ENCODE measurements at regions not wholly inside any gene's neighbourhood (a gene's known extent, or its start where the extent isn't known, plus 50 kb on each side); places are given as distances from the start of the nearest gene placed in this dataset.

- DNase-seq (ENCODE audit: low read depth) = no peak
- TF ChIP-seq CTCF (conservative IDR thresholded peaks at IDR 0.05; ENCODE audit: control insufficient read depth, insufficient read depth, low read depth, low read length) = no peak
Measured at GRCh38 chr11:23232652-23233051, 372.4 kb upstream of the CCDC179 start.

GRCh38 chr11:23233075-23233474 is 372.8 kb upstream of the CCDC179 start:
- peak; percentile 93 for DNase-seq (ENCODE audit: low read depth)
- no peak overlapping the region for H3K4me3 ChIP-seq (ENCODE audit: control insufficient read depth, low read depth, low read length)
- no peak for TF ChIP-seq CTCF (conservative IDR thresholded peaks at IDR 0.05; ENCODE audit: control insufficient read depth, insufficient read depth, low read depth, low read length)

More at GRCh38 chr11:23232652-23233051, 372.4 kb upstream of the CCDC179 start:
- no peak overlapping the region for H3K4me3 ChIP-seq (ENCODE audit: control insufficient read depth, low read depth, low read length)

GRCh38 chr11:23236826-23237555 is 376.7 kb upstream of the CCDC179 start:
- no peak overlapping the region for H3K4me3 ChIP-seq (ENCODE audit: control insufficient read depth, low read depth, low read length)
- DNase-seq (ENCODE audit: low read depth) = peak; percentile 57

GRCh38 chr11:23252426-23252825 is 392.2 kb upstream of the CCDC179 start:
- no peak for DNase-seq (ENCODE audit: low read depth)
- H3K4me3 ChIP-seq (ENCODE audit: control insufficient read depth, low read depth, low read length) = no peak overlapping the region
- TF ChIP-seq CTCF (conservative IDR thresholded peaks at IDR 0.05; ENCODE audit: control insufficient read depth, insufficient read depth, low read depth, low read length) = no peak

More at GRCh38 chr11:23236826-23237555, 376.7 kb upstream of the CCDC179 start:
- TF ChIP-seq CTCF (conservative IDR thresholded peaks at IDR 0.05; ENCODE audit: control insufficient read depth, insufficient read depth, low read depth, low read length) = no peak

GRCh38 chr11:23257088-23257487 is 396.8 kb upstream of the CCDC179 start:
- no peak for TF ChIP-seq CTCF (conservative IDR thresholded peaks at IDR 0.05; ENCODE audit: control insufficient read depth, insufficient read depth, low read depth, low read length)
- DNase-seq (ENCODE audit: low read depth) = no peak
- no peak overlapping the region for H3K4me3 ChIP-seq (ENCODE audit: control insufficient read depth, low read depth, low read length)

GRCh38 chr11:23257556-23257955 is 397.3 kb upstream of the CCDC179 start:
- H3K4me3 ChIP-seq (ENCODE audit: control insufficient read depth, low read depth, low read length) = no peak overlapping the region
- TF ChIP-seq CTCF (conservative IDR thresholded peaks at IDR 0.05; ENCODE audit: control insufficient read depth, insufficient read depth, low read depth, low read length) = no peak
- no peak for DNase-seq (ENCODE audit: low read depth)
